RWPE2 (cell line): ENCODE measurements at regions not wholly inside any gene's neighbourhood (a gene's known extent, or its start where the extent isn't known, plus 50 kb on each side); places are given as distances from the start of the nearest gene placed in this dataset.

ENCODE experiments used
- ATAC-seq: fragments of 200-7000 bp; cut with Tn5 transposase; 3 replicates; pipeline ENCODE4 v1.9.1; 2021; ENCODE audit warnings: low read depth
- DNase-seq: peaks from one replicate; pipeline ENCODE4 v3.0.0-alpha.2; 2020; ENCODE audit warnings: low spot score
- H3K27ac ChIP-seq: fragments of 450-650 bp; 2 replicates; pipeline ENCODE4 v1.5.1; 2017; ENCODE audit warnings: mild to moderate bottlenecking; ENCODE audit not compliant: poor library complexity, severe bottlenecking
- H3K27me3 ChIP-seq: fragments of 250-450 bp; sonication (Bioruptor Pico); 2 replicates; pipeline ENCODE4 v1.5.1; 2021; ENCODE audit warnings: mild to moderate bottlenecking, moderate library complexity; ENCODE audit not compliant: insufficient read depth, poor library complexity, severe bottlenecking
- H3K36me3 ChIP-seq: fragments of 250-450 bp; sonication (Bioruptor Pico); 2 replicates; pipeline ENCODE4 v1.5.1; 2020; ENCODE audit warnings: low read depth, mild to moderate bottlenecking, moderate library complexity
- H3K4me1 ChIP-seq: fragments of 250-450 bp; sonication (Bioruptor Pico); 2 replicates; pipeline ENCODE4 v1.5.1; 2021; ENCODE audit warnings: mild to moderate bottlenecking, moderate library complexity; ENCODE audit not compliant: insufficient read depth, poor library complexity, severe bottlenecking
- H3K4me3 ChIP-seq: fragments of 250-450 bp; sonication (Bioruptor Pico); 2 replicates; pipeline ENCODE4 v1.5.1; 2021; ENCODE audit warnings: mild to moderate bottlenecking, moderate library complexity; ENCODE audit not compliant: severe bottlenecking
- H3K9me3 ChIP-seq: fragments of 250-450 bp; sonication (Bioruptor Pico); 2 replicates; pipeline ENCODE4 v1.5.1; 2021; ENCODE audit warnings: mild to moderate bottlenecking, moderate library complexity; ENCODE audit not compliant: severe bottlenecking
- TF ChIP-seq, protein P1 (sequence below): fragments of 450-650 bp; IDR thresholded peaks from one replicate; pipeline ENCODE4 v1.5.1; 2017; ENCODE audit warnings: mild to moderate bottlenecking, moderate library complexity; ENCODE audit not compliant: poor library complexity, severe bottlenecking

DNA sequence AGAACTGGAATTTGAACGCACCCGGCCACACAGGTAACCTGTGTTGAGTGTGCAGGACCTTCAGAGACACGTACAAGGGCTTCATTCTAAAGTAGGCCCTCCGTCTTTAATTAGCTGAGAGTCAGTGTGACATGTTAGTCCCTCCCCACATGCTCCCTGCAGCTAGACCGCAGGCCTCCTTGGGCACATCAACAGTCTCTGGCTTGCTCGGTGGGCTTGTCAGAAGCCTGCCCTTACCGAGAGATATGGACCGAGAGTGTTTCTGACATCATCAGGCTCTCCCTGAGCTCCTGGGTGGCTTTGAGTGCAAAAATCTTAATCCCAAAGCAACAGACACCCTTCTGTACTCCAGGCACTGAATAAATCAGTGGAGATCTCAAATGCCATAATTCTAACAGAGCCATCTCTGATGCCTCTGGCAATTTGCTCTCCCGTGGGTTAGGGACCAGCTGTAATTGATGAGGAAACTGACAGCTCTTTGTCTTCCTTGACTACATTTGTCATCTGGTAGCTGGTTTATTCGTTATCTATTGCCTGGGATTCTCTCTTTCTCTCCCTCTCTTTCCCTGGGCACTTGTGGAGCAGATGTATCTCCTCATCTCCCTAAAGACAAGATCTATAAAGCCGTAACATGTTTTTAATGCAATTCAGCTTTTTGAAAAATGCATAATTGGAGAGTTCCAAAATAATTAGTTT is 850.6 kb downstream of the TYW1 start:
- Histone ChIP-seq H3K4me3 (no peak overlapping the region), H3K9me3 (no peaks in the 10 kb centered on the region), H3K36me3 (no peaks in the 10 kb centered on the region), H3K27me3 (no peaks in the 10 kb centered on the region), H3K4me1 (no peaks in the 10 kb centered on the region), H3K27ac (no peak overlapping the region)
- DNase-seq (no peak), ATAC-seq (no peak)
- TF ChIP-seq, protein P1, sequence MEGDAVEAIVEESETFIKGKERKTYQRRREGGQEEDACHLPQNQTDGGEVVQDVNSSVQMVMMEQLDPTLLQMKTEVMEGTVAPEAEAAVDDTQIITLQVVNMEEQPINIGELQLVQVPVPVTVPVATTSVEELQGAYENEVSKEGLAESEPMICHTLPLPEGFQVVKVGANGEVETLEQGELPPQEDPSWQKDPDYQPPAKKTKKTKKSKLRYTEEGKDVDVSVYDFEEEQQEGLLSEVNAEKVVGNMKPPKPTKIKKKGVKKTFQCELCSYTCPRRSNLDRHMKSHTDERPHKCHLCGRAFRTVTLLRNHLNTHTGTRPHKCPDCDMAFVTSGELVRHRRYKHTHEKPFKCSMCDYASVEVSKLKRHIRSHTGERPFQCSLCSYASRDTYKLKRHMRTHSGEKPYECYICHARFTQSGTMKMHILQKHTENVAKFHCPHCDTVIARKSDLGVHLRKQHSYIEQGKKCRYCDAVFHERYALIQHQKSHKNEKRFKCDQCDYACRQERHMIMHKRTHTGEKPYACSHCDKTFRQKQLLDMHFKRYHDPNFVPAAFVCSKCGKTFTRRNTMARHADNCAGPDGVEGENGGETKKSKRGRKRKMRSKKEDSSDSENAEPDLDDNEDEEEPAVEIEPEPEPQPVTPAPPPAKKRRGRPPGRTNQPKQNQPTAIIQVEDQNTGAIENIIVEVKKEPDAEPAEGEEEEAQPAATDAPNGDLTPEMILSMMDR, result no peak

DNA sequence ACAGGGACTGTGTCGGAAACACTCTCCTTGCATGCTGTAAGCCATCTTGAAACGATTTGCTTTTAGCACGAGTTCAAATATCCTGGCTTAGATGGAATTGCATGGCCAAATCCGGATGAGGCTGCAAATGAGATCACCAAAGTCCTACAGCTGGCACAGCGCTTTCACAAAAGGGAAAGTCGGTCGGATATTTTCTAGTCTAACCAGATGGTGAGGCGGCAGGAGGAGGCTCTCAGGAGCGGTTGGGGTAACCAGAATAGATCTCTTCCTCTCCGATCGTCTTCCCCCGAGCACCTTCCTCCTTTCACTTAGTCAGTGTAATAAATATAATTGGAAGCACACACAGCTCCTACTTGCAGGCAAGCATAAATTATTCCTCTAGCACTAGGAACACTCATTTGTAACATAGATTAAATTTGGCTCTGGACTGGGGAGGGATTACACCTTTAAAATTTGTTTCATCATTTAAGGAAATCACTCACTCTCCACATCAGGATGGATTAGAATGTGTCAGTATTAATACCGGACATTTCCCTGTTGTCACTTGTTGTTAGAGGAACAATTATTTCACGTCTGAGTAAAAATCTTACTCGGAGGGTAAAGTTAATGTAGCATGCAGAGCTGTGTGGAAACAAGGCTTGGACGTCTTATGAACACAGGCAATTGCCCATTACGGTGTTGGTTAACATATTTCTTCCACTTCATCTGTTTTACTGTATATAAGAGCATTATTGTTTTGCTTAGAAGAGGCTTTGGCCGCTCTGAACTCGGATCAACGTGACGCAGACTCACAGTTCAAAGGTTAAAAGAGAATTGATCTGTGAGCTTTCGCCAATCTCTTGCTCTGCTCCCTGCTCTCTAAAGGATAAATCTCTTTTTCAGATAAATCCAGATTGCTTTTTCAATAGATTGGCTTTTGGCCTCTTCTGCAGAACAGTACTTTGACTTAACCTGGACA is 857.9 kb downstream of the TYW1 start:
- no peaks in the 10 kb centered on the region for H3K4me1 ChIP-seq
- no peak for ATAC-seq

GRCh38 chr7:67855322-67855721 is 858.7 kb downstream of the TYW1 start:
- no peaks in the 10 kb centered on the region for H3K27me3 ChIP-seq
- TF ChIP-seq, protein P1, result no peak
- no peaks in the 10 kb centered on the region for H3K9me3 ChIP-seq
- DNase-seq (no peak), ATAC-seq (no peak)
- no peak overlapping the region for H3K4me3 ChIP-seq
- H3K4me1 ChIP-seq, result no peaks in the 10 kb centered on the region
- no peak overlapping the region for H3K27ac ChIP-seq
- no peaks in the 10 kb centered on the region for H3K36me3 ChIP-seq

More for the DNA sequence above, 857.9 kb downstream of the TYW1 start:
- H3K27me3 ChIP-seq, result no peaks in the 10 kb centered on the region
- H3K27ac ChIP-seq, result no peak overlapping the region
- no peak overlapping the region for H3K4me3 ChIP-seq
- no peak for DNase-seq
- TF ChIP-seq, protein P1, result no peak
- H3K9me3 ChIP-seq, result no peaks in the 10 kb centered on the region
- no peaks in the 10 kb centered on the region for H3K36me3 ChIP-seq

GRCh38 chr7:67856046-67856445 is 859.4 kb downstream of the TYW1 start:
- ATAC-seq, result no peak
- TF ChIP-seq, protein P1, result no peak
- H3K27me3 ChIP-seq, result no peaks in the 10 kb centered on the region

More at GRCh38 chr7:67856046-67856445, 859.4 kb downstream of the TYW1 start:
- H3K36me3 ChIP-seq, result no peaks in the 10 kb centered on the region
- H3K4me1 ChIP-seq, result no peaks in the 10 kb centered on the region
- H3K4me3 ChIP-seq, result no peak overlapping the region
- no peak overlapping the region for H3K27ac ChIP-seq
- no peak for DNase-seq
- H3K9me3 ChIP-seq, result no peaks in the 10 kb centered on the region
